ENCODE measurements at regions not wholly inside any gene's neighbourhood (a gene's known extent, or its start where the extent isn't known, plus 50 kb on each side); places are given as distances from the start of the nearest gene placed in this dataset.

GRCh38 chr18:24935008-24935407 lies 417.0 kb downstream of the ZNF521 start:
- H3K27me3 ChIP-seq: no peaks in the 10 kb centered on the region
- H3K4me3 ChIP-seq (ENCODE audit: low read depth in 1 of 2, low read length in 1 of 2): no peak overlapping the region
- H3K9me3 ChIP-seq: no peaks in the 10 kb centered on the region
- H3K4me1 ChIP-seq (ENCODE audit: control insufficient read depth in 1 of 2, insufficient read depth in 1 of 2, low read depth in 1 of 2, low read length in 1 of 2): no peaks in the 10 kb centered on the region
- no peaks in the 10 kb centered on the region for H3K36me3 ChIP-seq
- TF ChIP-seq CTCF (IDR thresholded peaks at IDR 0.05): no peak
- no peak overlapping the region for H3K27ac ChIP-seq

GRCh38 chr18:24935896-24936295 lies 416.1 kb downstream of the ZNF521 start:
- H3K36me3 ChIP-seq: no peaks in the 10 kb centered on the region
- H3K27ac ChIP-seq: no peak overlapping the region
- no peak for TF ChIP-seq CTCF (IDR thresholded peaks at IDR 0.05)
- no peak overlapping the region for H3K4me3 ChIP-seq (ENCODE audit: low read depth in 1 of 2, low read length in 1 of 2)
- H3K27me3 ChIP-seq: no peaks in the 10 kb centered on the region
- H3K4me1 ChIP-seq (ENCODE audit: control insufficient read depth in 1 of 2, insufficient read depth in 1 of 2, low read depth in 1 of 2, low read length in 1 of 2): no peaks in the 10 kb centered on the region
- no peaks in the 10 kb centered on the region for H3K9me3 ChIP-seq

- Histone ChIP-seq H3K4me1 (ENCODE audit: control insufficient read depth in 1 of 2, insufficient read depth in 1 of 2, low read depth in 1 of 2, low read length in 1 of 2) (no peaks in the 10 kb centered on the region), H3K4me3 (ENCODE audit: low read depth in 1 of 2, low read length in 1 of 2) (no peak overlapping the region), H3K36me3 (no peaks in the 10 kb centered on the region), H3K9me3 (no peaks in the 10 kb centered on the region), H3K27me3 (no peaks in the 10 kb centered on the region), H3K27ac (no peak overlapping the region)
- TF ChIP-seq CTCF (IDR thresholded peaks at IDR 0.05): no peak
Observed at GRCh38 chr18:24936691-24937090, 415.3 kb downstream of the ZNF521 start.

GRCh38 chr18:24937639-24938275 lies 414.2 kb downstream of the ZNF521 start:
- TF ChIP-seq CTCF (IDR thresholded peaks at IDR 0.05): no peak
- no peaks in the 10 kb centered on the region for H3K36me3 ChIP-seq
- H3K27ac ChIP-seq: no peak overlapping the region
- H3K4me3 ChIP-seq (ENCODE audit: low read depth in 1 of 2, low read length in 1 of 2): no peak overlapping the region
- no peaks in the 10 kb centered on the region for H3K27me3 ChIP-seq
- no peaks in the 10 kb centered on the region for H3K4me1 ChIP-seq (ENCODE audit: control insufficient read depth in 1 of 2, insufficient read depth in 1 of 2, low read depth in 1 of 2, low read length in 1 of 2)
- H3K9me3 ChIP-seq: no peaks in the 10 kb centered on the region

- no peaks in the 10 kb centered on the region for H3K9me3 ChIP-seq
- H3K4me1 ChIP-seq (ENCODE audit: control insufficient read depth in 1 of 2, insufficient read depth in 1 of 2, low read depth in 1 of 2, low read length in 1 of 2): no peaks in the 10 kb centered on the region
- H3K4me3 ChIP-seq (ENCODE audit: low read depth in 1 of 2, low read length in 1 of 2): no peak overlapping the region
- no peak overlapping the region for H3K27ac ChIP-seq
- no peaks in the 10 kb centered on the region for H3K36me3 ChIP-seq
- TF ChIP-seq CTCF (IDR thresholded peaks at IDR 0.05): no peak
- no peaks in the 10 kb centered on the region for H3K27me3 ChIP-seq
Observed at GRCh38 chr18:24940416-24940815, 411.6 kb downstream of the ZNF521 start.

Data from neutrophil (primary cell).